HEK293 (cell line): ENCODE measurements at regions not wholly inside any gene's neighbourhood (a gene's known extent, or its start where the extent isn't known, plus 50 kb on each side); places are given as distances from the start of the nearest gene placed in this dataset.

Experiments
- CTCF ChIA-PET: fragments of 350-600 bp; formaldehyde crosslinking; extraction: SDS; loops from one replicate; lab custom pipeline; 2021; ENCODE audit warnings: antibody characterized with exemption; lab: Yijun Ruan, JAX
- POLR2A ChIA-PET: fragments of 300-600 bp; formaldehyde crosslinking; extraction: SDS; loops from one replicate; lab custom pipeline; 2020; ENCODE audit warnings: antibody characterized with exemption, inconsistent platforms; lab: Yijun Ruan, JAX
- H3K27ac ChIP-seq: fragments of 200-500 bp; sonication (Bioruptor generic); 2 replicates; pipeline ENCODE4 v1.5.1; 2014; ENCODE audit warnings: low read depth, low read length, control low read depth, inconsistent platforms; ENCODE audit errors: extremely low read depth
- H3K36me3 ChIP-seq, 2 experiments: fragments of 200-500 bp in 1 of 2; sonication (Bioruptor generic) in 1 of 2; 1 replicate in 1 of 2; 2 replicates in 1 of 2; pipeline ENCODE4 v1.5.1; 2014 to 2017; ENCODE audit warnings: inconsistent platforms in 2 of 2, low read length in 2 of 2; ENCODE audit not compliant: control insufficient read depth in 2 of 2, insufficient read depth in 1 of 2
- H3K4me1 ChIP-seq: fragments of 200-500 bp; sonication (Bioruptor generic); 2 replicates; pipeline ENCODE4 v1.5.1; 2014; ENCODE audit warnings: mild to moderate bottlenecking, low read length, inconsistent platforms; ENCODE audit not compliant: control insufficient read depth, insufficient read depth
- H3K4me3 ChIP-seq: 2 replicates; pipeline ENCODE4 v1.5.1; 2011; ENCODE audit warnings: low read depth, mild to moderate bottlenecking, control low read depth, low read length, moderate library complexity
- H3K9me3 ChIP-seq: fragments of 200-500 bp; sonication (Bioruptor generic); 2 replicates; pipeline ENCODE4 v1.5.1; 2014; ENCODE audit warnings: low read depth, low read length, inconsistent platforms; ENCODE audit not compliant: control insufficient read depth, insufficient read depth
- GFI1B ChIP-seq: fragments of 450-650 bp; formaldehyde crosslinking; IDR thresholded peaks from 2 replicates; pipeline ENCODE4 v1.5.1; 2016; ENCODE audit warnings: missing biosample characterization, missing genetic modification characterization
- KLF9 ChIP-seq: fragments of 450-650 bp; formaldehyde crosslinking; IDR thresholded peaks from 2 replicates; pipeline ENCODE4 v1.5.1; 2016; ENCODE audit warnings: missing biosample characterization, missing genetic modification characterization, low read depth
- SCRT2 ChIP-seq: fragments of 450-650 bp; formaldehyde crosslinking; IDR thresholded peaks from 2 replicates; pipeline ENCODE4 v1.5.1; 2016; ENCODE audit warnings: missing biosample characterization, missing genetic modification characterization
- WT1 ChIP-seq: fragments of 450-650 bp; formaldehyde crosslinking; IDR thresholded peaks from 2 replicates; pipeline ENCODE4 v1.5.1; 2016; ENCODE audit warnings: missing biosample characterization, missing genetic modification characterization
- ZBTB44 ChIP-seq: fragments of 450-650 bp; IDR thresholded peaks from 2 replicates; pipeline ENCODE4 v1.5.1; 2018; ENCODE audit warnings: missing biosample characterization, mild to moderate bottlenecking, missing genetic modification characterization
- ZBTB8A ChIP-seq: fragments of 450-650 bp; formaldehyde crosslinking; IDR thresholded peaks from 2 replicates; pipeline ENCODE4 v1.5.1; 2016; ENCODE audit warnings: missing biosample characterization, missing genetic modification characterization
- ZFP3 ChIP-seq: fragments of 450-650 bp; formaldehyde crosslinking; IDR thresholded peaks from 2 replicates; pipeline ENCODE4 v1.5.1; 2016; ENCODE audit warnings: low read depth, missing biosample characterization, missing genetic modification characterization
- ZIC2 ChIP-seq: fragments of 450-650 bp; formaldehyde crosslinking; IDR thresholded peaks from 2 replicates; pipeline ENCODE4 v1.5.1; 2016; ENCODE audit warnings: missing biosample characterization, missing genetic modification characterization
- ZNF133 ChIP-seq: fragments of 450-650 bp; formaldehyde crosslinking; IDR thresholded peaks from 2 replicates; pipeline ENCODE4 v1.5.1; 2016; ENCODE audit warnings: missing biosample characterization, missing genetic modification characterization
- ZNF202 ChIP-seq: fragments of 450-650 bp; formaldehyde crosslinking; IDR thresholded peaks from 2 replicates; pipeline ENCODE4 v1.5.1; 2016; ENCODE audit warnings: missing biosample characterization, missing genetic modification characterization, borderline replicate concordance
- ZNF239 ChIP-seq: fragments of 450-650 bp; formaldehyde crosslinking; IDR thresholded peaks from 2 replicates; pipeline ENCODE4 v1.5.1; 2016; ENCODE audit warnings: missing biosample characterization, missing genetic modification characterization
- ZNF274 ChIP-seq, 2 experiments: fragments of 200-500 bp in 1 of 2; fragments of 450-650 bp in 1 of 2; sonication (Bioruptor generic) in 1 of 2; formaldehyde crosslinking in 1 of 2; IDR thresholded peaks; 2 replicates each; pipeline versions ENCODE4 v1.5.1 to v1.6.1; 2014 to 2016; ENCODE audit warnings: borderline replicate concordance in 1 of 2, inconsistent platforms in 1 of 2, low read length in 1 of 2, missing biosample characterization in 1 of 2, missing genetic modification characterization in 1 of 2
- ZNF350 ChIP-seq: fragments of 450-650 bp; formaldehyde crosslinking; IDR thresholded peaks from 2 replicates; pipeline ENCODE4 v1.5.0; 2017; ENCODE audit warnings: missing biosample characterization, mild to moderate bottlenecking, missing genetic modification characterization
- ZNF571 ChIP-seq: fragments of 450-650 bp; formaldehyde crosslinking; IDR thresholded peaks from 2 replicates; pipeline ENCODE4 v1.5.0; 2017; ENCODE audit warnings: missing biosample characterization, missing genetic modification characterization
- ZNF600 ChIP-seq: fragments of 450-650 bp; formaldehyde crosslinking; IDR thresholded peaks from 2 replicates; pipeline ENCODE4 v1.5.1; 2016; ENCODE audit warnings: missing biosample characterization, missing genetic modification characterization
- ZNF623 ChIP-seq: fragments of 450-650 bp; formaldehyde crosslinking; IDR thresholded peaks from 2 replicates; pipeline ENCODE4 v1.5.1; 2016; ENCODE audit warnings: missing biosample characterization, missing genetic modification characterization
- ZNF660 ChIP-seq: fragments of 450-650 bp; IDR thresholded peaks from 2 replicates; pipeline ENCODE4 v1.5.1; 2018; ENCODE audit warnings: missing biosample characterization, mild to moderate bottlenecking, missing genetic modification characterization
- ZNF664 ChIP-seq: fragments of 450-650 bp; formaldehyde crosslinking; IDR thresholded peaks from 2 replicates; pipeline ENCODE4 v1.5.1; 2016; ENCODE audit warnings: missing biosample characterization, missing genetic modification characterization
- ZNF76 ChIP-seq: fragments of 450-650 bp; formaldehyde crosslinking; IDR thresholded peaks from 2 replicates; pipeline ENCODE4; 2016; ENCODE audit warnings: low read depth, missing biosample characterization, missing genetic modification characterization, borderline replicate concordance
- ZNF777 ChIP-seq: fragments of 450-650 bp; formaldehyde crosslinking; IDR thresholded peaks from 2 replicates; pipeline ENCODE4 v1.5.1; 2017; ENCODE audit warnings: missing biosample characterization, missing genetic modification characterization, borderline replicate concordance
- ZNF830 ChIP-seq: fragments of 450-650 bp; IDR thresholded peaks from 2 replicates; pipeline ENCODE4 v1.5.0; 2018; ENCODE audit warnings: missing biosample characterization, missing genetic modification characterization, low read depth, mild to moderate bottlenecking, moderate library complexity
- ZSCAN4 ChIP-seq: fragments of 450-650 bp; formaldehyde crosslinking; IDR thresholded peaks from 2 replicates; pipeline ENCODE4 v1.5.1; 2017; ENCODE audit warnings: missing biosample characterization, missing genetic modification characterization
- TF ChIP-seq, protein P1 (sequence below): fragments of 450-650 bp; formaldehyde crosslinking; IDR thresholded peaks from 2 replicates; pipeline ENCODE4 v1.5.1; 2017; ENCODE audit warnings: missing biosample characterization, mild to moderate bottlenecking, missing genetic modification characterization, moderate library complexity
- TF ChIP-seq, protein P2 (sequence below): fragments of 450-650 bp; formaldehyde crosslinking; IDR thresholded peaks from 2 replicates; pipeline ENCODE4; 2016; ENCODE audit warnings: missing biosample characterization, missing genetic modification characterization

GRCh38 chr3:72274493-72275330 lies 489.8 kb upstream of the PROK2 start (continued):
- peak; percentile 63; the same call in 1 of the 2 replicates for TF ChIP-seq KLF9 (tag by site-specific recombination)
- TF ChIP-seq ZBTB44 (tag by site-specific recombination) = peak; percentile 87
- TF ChIP-seq ZIC2 (tag by site-specific recombination) = peak; percentile 42; the same call in 1 of the 2 replicates

DNA sequence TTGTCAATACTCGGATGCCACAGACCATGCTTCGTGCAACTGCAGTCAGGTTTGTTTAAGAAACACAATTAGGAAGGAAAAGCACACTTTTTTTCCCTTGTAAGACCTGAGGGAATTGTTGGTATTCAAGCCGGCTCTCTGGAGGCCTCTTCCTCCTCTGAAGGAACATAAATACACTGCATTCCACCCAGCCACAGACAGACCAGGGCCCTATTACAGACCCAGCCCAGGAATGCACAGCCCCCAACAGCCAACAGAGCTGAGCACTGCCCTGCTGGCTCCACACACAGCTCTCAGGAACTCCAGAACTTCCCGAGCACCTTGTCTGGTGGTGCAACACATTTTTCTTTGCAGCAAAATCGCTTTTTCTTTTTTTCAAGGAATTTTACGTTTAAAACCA lies 488.7 kb upstream of the PROK2 start:
- Histone ChIP-seq H3K9me3 (no peaks in the 10 kb centered on the region), H3K36me3 (no peaks in the 10 kb centered on the region), H3K4me1 (peaks cover 12% of the 10 kb centered on the region; the same call in 1 of the 2 replicates), H3K4me3 (no peak overlapping the region), H3K27ac (peak overlapping the region; percentile 35; the same call in 1 of the 2 replicates)
- POLR2A ChIA-PET = no interaction called here
- TF ChIP-seq ZNF350 (tag by site-specific recombination) (no peak), ZNF133 (no peak)
- CTCF ChIA-PET = interaction anchor here (0.6 to 0.7 kb wide), 2 partner anchors 318 to 736 kb away, joined by 3 read pairs; no protein-coding TSS in a partner anchor

- H3K27ac ChIP-seq = no peak overlapping the region
- POLR2A ChIA-PET = no interaction called here
- TF ChIP-seq ZNF660 (no peak), ZNF664 (tag by site-specific recombination) (no peak), GFI1B (tag by site-specific recombination) (no peak), ZNF239 (no peak), WT1 (no peak), ZNF830 (tag by site-specific recombination) (no peak), SCRT2 (tag by site-specific recombination) (no peak), ZNF623 (tag by site-specific recombination) (no peak), ZFP3 (tag by site-specific recombination) (no peak)
- TF ChIP-seq, all 188 proteins: peak for 0
- Histone ChIP-seq H3K4me3 (no peak overlapping the region), H3K4me1 (peaks cover 12% of the 10 kb centered on the region; the same call in 1 of the 2 replicates), H3K9me3 (no peaks in the 10 kb centered on the region), H3K36me3 (no peaks in the 10 kb centered on the region)
- CTCF ChIA-PET = interaction anchor here (0.6 kb wide), 1 partner anchor 770 kb away, joined by 4 read pairs; no protein-coding TSS in a partner anchor
Observed at GRCh38 chr3:72272356-72272755, 487.4 kb upstream of the PROK2 start.

DNA sequence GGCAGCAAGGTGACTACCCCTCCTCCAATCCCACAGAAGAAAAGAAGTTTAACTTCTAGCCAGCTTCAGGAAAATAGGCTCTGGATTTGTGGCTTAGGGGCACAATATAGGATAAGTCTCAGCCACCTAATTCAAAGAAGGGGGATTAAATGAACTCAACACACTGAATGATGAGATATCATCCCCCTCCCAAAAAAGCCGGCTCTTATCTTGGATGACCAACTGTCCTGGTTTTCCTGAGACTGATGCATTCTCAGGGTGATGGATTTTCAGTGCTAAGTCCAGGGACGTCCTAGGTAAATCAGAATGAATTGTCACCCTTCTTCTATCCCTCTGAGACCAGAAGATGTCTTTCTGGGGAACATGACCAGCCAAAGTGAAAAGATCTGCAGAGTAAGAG lies 487.0 kb upstream of the PROK2 start:
- ChIA-PET POLR2A (no interaction called here), CTCF (interaction anchor here (0.6 kb wide), 1 partner anchor 770 kb away, joined by 4 read pairs; no protein-coding TSS in a partner anchor)
- Histone ChIP-seq H3K4me3 (no peak overlapping the region), H3K4me1 (peaks cover 12% of the 10 kb centered on the region; the same call in 1 of the 2 replicates), H3K27ac (no peak overlapping the region), H3K9me3 (no peaks in the 10 kb centered on the region), H3K36me3 (no peaks in the 10 kb centered on the region)
- TF ChIP-seq ZNF600 (tag by site-specific recombination) (no peak), ZNF571 (tag by site-specific recombination) (no peak), ZSCAN4 (tag by site-specific recombination) (no peak), ZNF777 (tag by site-specific recombination) (no peak), ZBTB8A (no peak), ZNF202 (tag by site-specific recombination) (no peak), KLF9 (tag by site-specific recombination) (no peak), ZNF76 (tag by site-specific recombination) (no peak), ZNF274 (IDR thresholded peaks at IDR 0.05; ENCODE audit: low read length) (no peak), ZNF274 (tag by site-specific recombination; IDR thresholded peaks at IDR 0.05; ENCODE audit: borderline replicate concordance) (no peak)
- TF ChIP-seq, protein P1, sequence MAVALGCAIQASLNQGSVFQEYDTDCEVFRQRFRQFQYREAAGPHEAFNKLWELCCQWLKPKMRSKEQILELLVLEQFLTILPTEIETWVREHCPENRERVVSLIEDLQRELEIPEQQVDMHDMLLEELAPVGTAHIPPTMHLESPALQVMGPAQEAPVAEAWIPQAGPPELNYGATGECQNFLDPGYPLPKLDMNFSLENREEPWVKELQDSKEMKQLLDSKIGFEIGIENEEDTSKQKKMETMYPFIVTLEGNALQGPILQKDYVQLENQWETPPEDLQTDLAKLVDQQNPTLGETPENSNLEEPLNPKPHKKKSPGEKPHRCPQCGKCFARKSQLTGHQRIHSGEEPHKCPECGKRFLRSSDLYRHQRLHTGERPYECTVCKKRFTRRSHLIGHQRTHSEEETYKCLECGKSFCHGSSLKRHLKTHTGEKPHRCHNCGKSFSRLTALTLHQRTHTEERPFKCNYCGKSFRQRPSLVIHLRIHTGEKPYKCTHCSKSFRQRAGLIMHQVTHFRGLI (tag by site-specific recombination) = no peak
- TF ChIP-seq, protein P2, sequence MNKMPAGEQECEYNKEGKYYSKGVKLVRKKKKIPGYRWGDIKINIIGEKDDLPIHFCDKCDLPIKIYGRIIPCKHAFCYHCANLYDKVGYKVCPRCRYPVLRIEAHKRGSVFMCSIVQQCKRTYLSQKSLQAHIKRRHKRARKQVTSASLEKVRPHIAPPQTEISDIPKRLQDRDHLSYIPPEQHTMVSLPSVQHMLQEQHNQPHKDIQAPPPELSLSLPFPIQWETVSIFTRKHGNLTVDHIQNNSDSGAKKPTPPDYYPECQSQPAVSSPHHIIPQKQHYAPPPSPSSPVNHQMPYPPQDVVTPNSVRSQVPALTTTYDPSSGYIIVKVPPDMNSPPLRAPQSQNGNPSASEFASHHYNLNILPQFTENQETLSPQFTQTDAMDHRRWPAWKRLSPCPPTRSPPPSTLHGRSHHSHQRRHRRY = no peak
